ENCODE measurements at regions not wholly inside any gene's neighbourhood (a gene's known extent, or its start where the extent isn't known, plus 50 kb on each side); places are given as distances from the start of the nearest gene placed in this dataset.

GRCh38 chr13:91236921-91237320 is 110.6 kb upstream of the MIR17HG start:
- ATAC-seq: no peak
- Histone ChIP-seq H3K36me3 (ENCODE audit: insufficient read depth) (no peaks in the 10 kb centered on the region), H3K4me3 (no peak overlapping the region), H3K4me2 (no peak overlapping the region), H3K79me2 (replicated peaks; ENCODE audit: insufficient read depth) (no peaks in the 10 kb centered on the region), H3K9me2 (ENCODE audit: insufficient read depth) (peaks cover 15% of the 10 kb centered on the region), H3K27ac (ENCODE audit: low read depth) (no peak overlapping the region), H3K27me3 (ENCODE audit: insufficient read depth) (no peaks in the 10 kb centered on the region), H3K4me1 (ENCODE audit: insufficient read depth) (no peaks in the 10 kb centered on the region), H3F3A (replicated peaks; ENCODE audit: low read depth) (no peaks in the 10 kb centered on the region), H4K20me1 (replicated peaks; ENCODE audit: insufficient read depth) (no peaks in the 10 kb centered on the region), H2AFZ (no peak overlapping the region)
- Mint-ChIP-seq H3K27me3 (ENCODE audit: insufficient read depth, low read depth, poor library complexity) (no peaks in the 10 kb centered on the region), H3K4me3 (no peak overlapping the region), H3K27ac (no peak overlapping the region), H3K9me3 (0 out of 3 replicates have a peak, but pooled peaks cover 3% of the 10 kb centered on the region), H3K4me1 (peaks cover 4% of the 10 kb centered on the region; the same call in 2 of the 3 replicates), H3K36me3 (ENCODE audit: low read depth) (no peaks in the 10 kb centered on the region; the same call in 2 of the 3 replicates)
- TF ChIP-seq CTCF (conservative IDR thresholded peaks at IDR 0.05; ENCODE audit: low read depth in 2 of 2) (no peak), ETS1 (IDR thresholded peaks at IDR 0.05) (no peak), EZH2phosphoT487 (IDR thresholded peaks at IDR 0.05; ENCODE audit: unreplicated experiment) (no peak), EZH2 (IDR thresholded peaks at IDR 0.05; ENCODE audit: low read depth, unreplicated experiment) (no peak), CREB1 (CRISPR knock-in tag; IDR thresholded peaks at IDR 0.05; ENCODE audit: low read depth) (no peak), JUNB (IDR thresholded peaks at IDR 0.05; ENCODE audit: unreplicated experiment) (no peak), ZNF331 (CRISPR knock-in tag; IDR thresholded peaks at IDR 0.05; ENCODE audit: low read depth) (no peak), REST (IDR thresholded peaks at IDR 0.05; ENCODE audit: unreplicated experiment) (no peak), STAT1 (IDR thresholded peaks at IDR 0.05; ENCODE audit: unreplicated experiment) (no peak), POLR2AphosphoS5 (IDR thresholded peaks at IDR 0.05; ENCODE audit: low read depth) (no peak), NANOG (IDR thresholded peaks at IDR 0.05; ENCODE audit: borderline replicate concordance) (no peak), ZNF114 (CRISPR knock-in tag; IDR thresholded peaks at IDR 0.05) (no peak), ZNF462 (CRISPR knock-in tag; IDR thresholded peaks at IDR 0.05) (no peak)
- no peak for DNase-seq (ENCODE audit: low spot score)

Measured in GM23338 (cell line).